HG03060 (cell line): ENCODE measurements at regions not wholly inside any gene's neighbourhood (a gene's known extent, or its start where the extent isn't known, plus 50 kb on each side); places are given as distances from the start of the nearest gene placed in this dataset.

Experiments
- ATAC-seq: cut with Tn5 transposase; IDR thresholded peaks from one replicate; pipeline ENCODE4 v1.9.1; 2021; ENCODE audit warnings: low read depth, moderate number of reproducible peaks; ENCODE audit not compliant: unreplicated experiment

DNA sequence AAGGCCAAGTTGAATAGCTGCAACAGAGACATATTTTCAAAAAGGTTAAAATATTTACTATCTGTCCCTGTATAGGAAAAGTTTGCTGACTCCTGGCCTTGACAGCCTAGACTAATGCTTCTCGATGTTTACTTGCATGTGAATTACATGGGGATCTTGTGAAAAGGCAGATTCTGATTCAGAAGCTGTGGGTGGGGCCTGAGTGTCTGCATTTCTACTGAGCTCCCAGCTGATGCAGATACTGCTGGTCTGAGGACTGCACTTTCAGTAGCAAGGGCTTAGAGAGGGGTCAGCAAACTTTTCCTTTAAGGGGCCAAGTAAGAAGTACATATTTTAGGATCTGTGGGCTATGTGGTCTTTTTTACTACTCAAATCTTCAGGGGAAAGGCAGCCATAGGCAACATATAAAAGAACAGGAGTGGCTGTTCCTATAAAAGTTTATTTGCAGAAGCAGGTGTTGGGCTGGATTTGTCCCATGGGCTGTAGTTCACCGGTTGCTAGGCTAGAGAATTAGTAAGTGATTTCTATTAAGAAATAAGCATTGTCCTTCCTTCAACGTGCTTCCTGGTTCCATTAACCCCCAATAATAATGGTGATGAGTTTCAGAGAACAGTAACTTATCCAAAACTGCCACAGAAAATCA is 97.2 kb upstream of the PDE5A start:
- ATAC-seq, result no peak

DNA sequence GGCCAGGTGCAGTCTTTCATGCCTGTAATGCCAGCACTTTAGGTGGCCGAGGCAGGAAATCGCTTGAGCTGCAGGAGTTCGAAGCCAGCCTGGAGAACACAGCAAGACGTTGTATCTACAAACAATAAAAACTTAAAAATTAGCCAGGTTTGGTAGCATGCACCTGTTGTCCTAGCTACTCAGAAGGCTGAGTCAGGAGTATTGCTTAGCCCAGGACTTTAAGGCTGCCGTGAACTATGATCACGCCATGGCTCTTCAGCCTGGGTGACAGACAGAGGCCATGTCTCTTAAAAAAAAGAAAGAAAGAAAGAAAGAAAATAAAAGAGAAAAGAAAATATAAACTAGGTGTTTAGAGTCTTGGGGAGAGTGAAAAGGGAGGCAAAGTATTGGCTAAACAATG is 96.4 kb upstream of the PDE5A start:
- ATAC-seq, result no peak

DNA sequence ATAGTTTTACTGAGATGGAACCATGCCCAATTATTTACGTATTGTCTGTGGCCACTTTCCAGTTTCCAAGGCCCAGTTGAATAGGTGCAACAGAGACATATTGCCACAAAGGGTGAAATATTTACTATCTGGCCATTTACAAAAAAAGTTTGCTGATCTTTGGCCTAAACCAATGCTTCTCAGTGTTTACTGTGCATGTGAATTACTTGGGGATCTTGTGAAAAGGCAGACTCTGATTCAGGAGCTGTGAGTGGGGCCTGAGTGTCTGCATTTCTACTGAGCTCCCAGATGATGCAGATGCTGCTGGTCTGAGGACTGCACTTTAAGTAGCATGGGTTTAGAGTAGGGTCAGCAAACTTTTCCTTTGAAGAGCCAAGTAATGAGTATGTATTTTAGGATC is 94.1 kb upstream of the PDE5A start:
- no peak for ATAC-seq

DNA sequence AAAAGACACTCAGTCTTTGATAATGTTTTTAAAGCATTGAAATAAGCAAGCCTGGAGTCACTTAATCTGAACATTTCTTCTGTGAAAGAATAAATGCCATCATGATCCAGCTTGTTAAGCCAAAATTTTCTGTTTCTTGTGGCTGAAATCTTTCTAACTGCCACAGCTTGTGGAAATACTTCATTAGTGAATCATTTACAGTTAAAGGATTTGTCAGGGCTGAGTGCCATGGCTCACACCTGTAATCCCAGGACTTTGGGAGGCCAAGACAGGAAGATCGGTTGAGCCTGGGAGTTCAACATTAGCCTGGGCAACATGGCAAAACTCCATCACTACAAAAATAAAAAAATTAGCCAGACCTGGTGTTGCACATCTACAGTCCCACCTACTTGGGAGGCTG is 93.3 kb upstream of the PDE5A start:
- no peak for ATAC-seq

DNA sequence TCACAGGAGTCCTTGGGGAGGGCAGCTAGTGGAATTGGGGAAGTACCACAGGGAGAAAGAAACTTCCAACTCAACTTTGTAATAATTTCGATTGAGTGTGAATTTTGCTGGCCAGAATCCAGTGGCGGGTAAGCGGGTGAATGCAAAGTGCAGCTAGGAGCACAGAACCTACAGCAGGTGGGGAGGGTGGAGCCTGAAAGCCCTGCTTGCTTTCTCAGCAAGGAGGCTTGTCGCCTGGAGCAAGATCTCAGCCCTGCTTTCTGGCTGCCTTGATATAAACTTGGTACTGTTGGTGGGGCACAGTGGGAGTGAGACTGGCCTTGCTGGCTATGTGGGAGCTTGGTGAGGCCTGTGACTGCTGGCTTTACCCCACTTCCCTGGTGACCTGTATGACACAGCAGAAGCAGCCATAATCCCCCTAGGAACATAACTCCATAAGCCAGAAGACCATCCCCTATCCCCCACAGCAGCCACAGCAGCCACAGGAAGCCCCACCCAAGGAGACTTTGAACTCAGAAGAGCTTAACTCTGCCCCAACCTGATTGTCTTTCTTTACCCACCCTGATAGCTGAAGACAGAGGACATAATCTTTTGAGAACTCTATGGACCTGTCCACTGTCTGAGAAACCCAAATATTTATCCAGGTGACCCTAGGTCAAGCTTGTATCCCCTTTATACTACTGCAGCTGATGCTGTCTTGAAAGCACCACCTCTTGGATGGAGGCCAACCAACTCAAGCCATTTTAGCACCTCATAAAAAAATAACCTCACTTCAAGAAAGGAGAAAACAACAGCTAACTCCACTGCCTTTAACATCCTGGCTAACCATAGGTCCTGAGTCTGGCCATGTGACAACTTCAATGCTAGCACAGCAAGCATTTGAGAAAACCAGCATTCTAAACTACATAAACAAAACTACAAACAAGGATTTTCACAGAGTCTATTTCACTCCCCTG is 87.2 kb upstream of the PDE5A start:
- ATAC-seq, result no peak

DNA sequence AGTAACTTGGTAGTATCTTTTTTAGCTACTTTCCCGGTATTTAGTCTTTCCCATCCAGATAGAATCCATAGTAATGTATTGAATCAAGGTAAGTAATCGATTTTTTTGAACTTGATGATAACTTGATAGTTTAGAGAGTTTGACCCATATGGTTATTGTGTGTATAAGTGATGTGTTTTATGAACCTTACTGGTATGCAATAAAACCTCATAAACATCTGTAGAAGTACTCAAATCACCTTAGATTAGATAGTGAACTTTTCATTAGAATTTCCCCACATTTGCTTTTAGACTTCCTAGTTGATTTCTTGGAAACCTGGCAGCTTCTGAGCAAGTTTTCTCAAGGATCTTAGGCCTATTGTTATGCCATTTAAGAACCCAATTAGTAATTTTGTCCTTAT is 80.8 kb upstream of the PDE5A start:
- ATAC-seq, result no peak

DNA sequence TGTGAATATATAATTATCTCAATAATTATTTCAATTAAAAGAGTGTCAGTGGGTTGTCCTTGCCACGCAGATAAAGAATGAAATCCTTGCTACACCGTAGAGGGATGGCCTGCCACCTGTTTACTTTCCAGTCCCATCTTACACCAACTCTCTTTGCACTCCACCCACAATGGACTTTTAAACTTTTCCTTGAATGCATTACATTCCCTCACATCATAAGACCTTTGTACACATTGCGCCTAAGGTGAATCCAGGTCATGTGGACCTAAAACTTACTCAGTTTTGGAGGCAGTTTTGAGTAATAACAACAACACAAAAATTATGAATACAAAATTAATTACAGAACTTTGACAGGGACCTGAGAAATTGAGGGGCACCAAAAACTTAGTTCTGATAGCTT is 78.7 kb upstream of the PDE5A start:
- ATAC-seq, result no peak

DNA sequence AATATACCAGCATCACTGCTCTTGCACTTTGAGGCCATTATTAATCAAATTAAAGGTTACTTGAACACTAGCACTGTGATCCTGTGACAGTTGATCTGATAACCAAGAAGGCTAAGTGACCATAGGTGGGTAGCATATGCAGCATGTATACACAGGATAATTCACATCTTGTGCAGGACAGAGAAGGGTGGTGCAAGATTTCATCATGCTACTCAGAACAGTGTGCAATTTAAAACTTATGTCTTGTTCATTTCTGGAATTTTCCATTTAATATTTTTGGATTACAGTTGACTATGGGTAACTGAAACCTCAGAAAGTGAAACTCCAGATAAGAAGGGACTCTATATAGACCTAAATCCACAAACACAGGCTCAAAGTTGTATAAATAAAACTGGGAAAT is 78.2 kb upstream of the PDE5A start:
- no peak for ATAC-seq

DNA sequence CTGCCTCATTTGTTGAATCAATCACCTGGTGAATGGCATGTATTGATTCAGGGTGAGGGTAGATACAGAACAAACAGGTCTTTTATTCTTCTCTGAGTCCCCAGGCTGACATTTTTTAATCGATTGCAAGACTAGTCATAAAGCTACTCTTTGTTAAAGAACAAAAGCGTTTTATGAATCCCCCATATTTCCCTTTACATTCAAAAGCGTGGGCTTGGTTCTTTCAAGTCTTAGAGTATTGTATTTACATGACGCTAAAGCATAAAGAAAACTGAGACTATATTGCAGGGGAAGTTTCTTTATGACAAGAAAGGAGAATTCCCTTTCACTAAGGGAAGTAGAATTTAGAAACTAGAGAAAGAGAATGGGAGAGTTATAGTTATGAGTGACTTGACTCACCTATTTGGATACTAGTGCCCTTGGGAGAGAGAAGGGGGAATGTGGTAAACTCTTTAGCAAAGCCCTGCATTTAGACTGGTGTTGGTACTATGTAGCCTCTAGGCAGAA is 69.3 kb upstream of the PDE5A start:
- peak; percentile 71 for ATAC-seq

DNA sequence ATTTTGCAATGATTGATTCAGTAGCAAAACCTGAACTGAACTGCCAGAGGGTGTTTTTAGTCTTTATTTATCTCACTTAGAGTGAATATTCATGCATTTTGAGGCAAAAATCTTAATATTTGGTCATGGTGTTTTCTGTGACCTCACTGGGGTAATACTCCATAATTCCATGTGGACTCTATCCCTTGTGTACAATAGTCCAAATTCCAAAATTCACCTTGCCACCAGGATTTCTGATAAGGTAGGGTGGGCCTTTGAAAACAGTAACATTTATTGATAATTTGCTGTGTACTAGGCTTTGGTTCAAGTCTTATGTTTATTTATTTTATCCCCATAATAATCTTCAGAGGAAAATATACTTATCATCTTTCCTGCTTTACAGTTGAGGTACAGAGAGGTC is 68.4 kb upstream of the PDE5A start:
- no peak for ATAC-seq

DNA sequence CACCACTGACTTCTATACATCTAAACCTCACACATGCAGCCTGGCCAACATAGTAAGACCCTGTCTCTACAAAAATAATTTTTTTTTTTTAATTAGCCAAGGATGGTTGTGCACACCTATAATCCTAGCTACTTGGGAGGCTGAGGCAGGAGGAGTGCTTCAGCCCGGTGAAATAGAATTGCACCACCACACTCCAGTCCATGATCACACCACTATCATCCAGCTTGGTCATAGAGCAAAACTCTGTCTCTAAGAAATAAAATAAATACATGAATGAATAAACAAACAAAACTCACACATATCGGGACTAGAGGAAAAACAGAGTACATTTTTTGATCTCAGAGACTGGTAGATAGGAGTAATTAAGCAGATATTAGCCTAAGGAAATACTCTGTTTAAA is 66.6 kb upstream of the PDE5A start:
- no peak for ATAC-seq

DNA sequence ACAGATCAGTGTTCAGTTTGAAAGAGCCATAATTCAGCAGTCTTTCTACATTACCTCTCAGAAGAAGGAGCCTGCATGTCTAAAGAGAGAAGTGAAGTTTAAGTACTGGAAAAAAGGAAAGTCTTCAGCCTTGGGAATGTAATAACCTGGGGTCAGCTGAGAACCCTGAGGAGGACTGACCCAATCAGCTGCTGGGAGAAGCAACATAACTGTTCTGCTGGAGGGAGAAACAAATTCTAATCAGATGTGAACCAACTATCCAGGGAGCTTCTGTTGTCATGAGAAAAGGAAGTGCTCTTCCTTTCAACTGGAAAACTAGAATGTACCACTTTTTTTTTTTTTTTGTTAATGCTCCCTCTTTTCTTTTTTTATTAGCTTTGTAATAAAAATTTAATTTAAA is 64.5 kb upstream of the PDE5A start:
- ATAC-seq, result no peak

DNA sequence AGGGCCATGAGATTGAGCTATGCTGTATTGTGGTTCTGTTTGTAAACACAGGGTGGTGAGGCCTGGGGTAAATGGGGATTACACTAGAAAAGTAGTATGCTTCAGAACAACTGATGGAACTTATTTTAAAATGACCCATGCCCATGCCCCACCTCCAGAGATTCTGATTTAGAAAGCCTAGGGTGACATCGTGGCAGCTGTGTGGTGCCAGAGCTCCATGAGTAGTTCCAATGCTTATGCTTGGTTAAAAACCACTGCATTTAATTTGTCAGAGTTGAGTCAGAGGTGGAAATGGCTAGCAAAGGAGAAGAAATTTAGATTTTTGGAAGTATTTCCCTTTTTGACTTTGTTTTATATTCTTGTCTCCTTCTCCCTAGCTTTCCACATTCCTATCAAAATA is 63.4 kb upstream of the PDE5A start:
- no peak for ATAC-seq

DNA sequence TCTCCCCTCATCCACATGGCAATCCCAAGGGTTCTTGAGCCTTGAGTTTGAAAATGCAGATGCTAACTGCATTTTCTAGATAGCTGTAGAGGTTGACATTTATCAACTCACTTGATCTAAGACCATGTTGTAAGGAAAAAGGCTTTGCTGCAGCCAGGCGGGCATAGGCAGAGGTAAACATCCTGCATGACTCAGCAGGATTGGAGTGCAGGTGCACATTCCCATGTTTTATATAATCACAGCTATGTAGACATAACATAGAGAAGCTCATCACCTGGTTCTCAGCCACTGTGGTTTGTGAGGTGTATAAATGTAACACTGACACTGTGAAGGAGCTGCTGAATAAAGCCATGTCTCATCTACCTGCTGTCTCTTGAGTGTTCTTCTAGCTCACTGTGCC is 62.3 kb upstream of the PDE5A start:
- ATAC-seq, result no peak

DNA sequence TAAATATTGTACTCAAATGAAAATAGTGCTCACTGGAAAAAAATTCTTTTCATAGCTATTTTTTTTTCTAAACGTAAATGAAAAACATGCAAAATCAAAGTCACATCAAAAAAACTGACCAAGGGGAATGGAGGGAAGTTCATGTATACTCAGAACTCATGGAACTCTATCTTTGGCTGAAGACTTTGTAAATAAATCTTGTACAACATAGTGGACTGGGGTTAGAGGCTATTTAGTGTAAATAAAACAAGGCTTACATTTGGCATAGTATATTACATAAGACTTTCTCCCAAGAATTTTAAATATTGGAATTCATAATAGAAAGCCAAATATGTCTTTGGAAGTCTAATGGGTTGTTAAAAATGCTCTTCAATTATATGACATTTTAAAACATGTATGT is 59.8 kb upstream of the PDE5A start:
- no peak for ATAC-seq

DNA sequence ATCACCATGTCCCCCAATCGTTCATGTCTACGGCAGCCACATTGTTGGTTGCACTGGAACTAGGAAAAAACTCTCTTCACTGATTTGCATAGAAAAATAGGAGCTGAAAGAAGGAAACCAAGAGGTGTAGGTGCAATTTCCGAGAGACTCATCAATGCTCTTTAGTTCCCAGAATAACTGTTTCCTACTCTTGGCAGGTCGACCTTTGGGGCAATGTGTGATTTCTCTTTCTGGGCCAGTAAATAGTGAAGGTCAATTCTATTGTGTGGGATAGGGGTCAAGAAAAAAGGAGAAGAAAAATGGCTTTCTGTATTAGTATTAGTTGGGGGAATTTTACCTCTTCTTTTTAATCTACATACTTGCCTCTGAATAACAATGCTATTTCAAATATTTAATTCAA is 55.9 kb upstream of the PDE5A start:
- no peak for ATAC-seq

DNA sequence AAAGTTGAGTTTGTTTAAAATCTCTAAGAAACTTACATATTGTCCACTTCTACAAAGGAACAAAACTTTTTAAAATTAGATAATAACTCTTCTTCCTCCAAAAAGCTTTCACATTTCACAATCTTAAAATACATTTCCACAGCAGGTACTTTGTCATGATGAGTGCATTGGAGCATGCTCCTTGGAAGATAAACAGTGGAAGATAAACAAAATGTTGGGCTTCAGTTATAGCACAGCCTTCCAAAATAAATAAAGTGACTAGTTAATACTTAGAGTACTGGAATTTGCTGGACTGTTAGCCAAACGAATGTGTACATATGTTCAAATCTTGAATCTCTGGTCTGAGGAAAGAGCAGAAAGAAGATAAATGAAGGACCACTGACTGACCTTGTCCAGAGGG is 54.9 kb upstream of the PDE5A start:
- ATAC-seq, result no peak

DNA sequence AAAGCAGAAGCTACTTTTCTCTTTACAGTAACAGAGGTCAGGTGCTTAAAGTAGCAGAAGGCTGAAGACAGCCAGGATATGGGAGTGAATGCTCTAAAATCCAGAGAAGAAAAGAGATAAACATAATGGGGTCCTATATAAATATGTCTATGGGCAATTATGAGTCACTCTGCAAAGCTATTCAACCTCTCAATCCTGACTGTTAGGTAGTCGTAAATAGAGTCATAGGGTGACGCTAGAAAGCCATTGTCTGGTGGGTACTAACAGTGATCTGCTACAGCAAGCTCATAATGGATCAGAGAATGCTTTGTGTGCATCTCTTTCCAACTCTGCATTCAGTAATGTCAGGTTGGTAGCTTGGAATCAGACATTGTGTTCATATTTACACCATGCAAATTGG is 53.5 kb upstream of the PDE5A start:
- ATAC-seq, result no peak

DNA sequence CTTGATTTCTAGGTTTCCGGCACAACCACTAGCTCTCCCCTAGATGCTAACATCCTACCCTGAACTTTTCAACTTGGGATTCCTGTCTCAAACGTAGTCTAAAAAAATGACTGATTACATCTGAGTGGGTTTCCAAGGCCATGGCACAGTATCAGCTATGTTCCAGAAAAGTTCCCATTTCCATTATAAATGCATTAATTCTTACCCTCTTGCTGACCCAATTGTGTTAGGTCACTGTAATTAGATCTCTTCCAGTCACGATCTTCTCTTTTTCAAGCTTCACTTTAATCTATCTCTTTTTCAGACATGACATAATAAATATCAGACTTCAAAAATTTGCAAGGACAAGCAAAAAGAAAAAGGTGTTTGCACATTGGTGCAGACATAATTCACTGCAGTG is 50.6 kb upstream of the PDE5A start:
- no peak for ATAC-seq

DNA sequence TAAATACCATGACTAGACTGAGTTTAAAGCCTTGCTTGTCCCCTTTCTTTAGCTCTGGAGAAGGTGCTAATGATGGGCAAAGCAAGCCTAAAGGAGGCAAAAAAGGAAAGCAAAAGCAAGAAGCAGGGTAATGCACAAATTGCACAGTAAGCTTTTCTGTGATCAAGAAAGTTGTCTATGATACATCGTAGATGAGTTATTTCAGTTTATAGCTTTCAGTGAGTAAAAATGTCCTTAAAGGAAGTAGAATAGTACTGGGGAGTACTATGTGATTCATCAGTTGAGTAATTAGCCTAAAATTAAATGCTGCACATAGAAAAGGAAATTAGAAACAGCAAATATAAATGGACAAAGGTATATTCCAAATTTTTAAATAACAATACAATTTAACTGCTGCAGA is 50.2 kb upstream of the PDE5A start:
- no peak for ATAC-seq
